ENCODE measurements at regions not wholly inside any gene's neighbourhood (a gene's known extent, or its start where the extent isn't known, plus 50 kb on each side); places are given as distances from the start of the nearest gene placed in this dataset.
"Not testable (repeated sequence)": the region's sequence is repeated elsewhere in the genome, so short reads cannot be mapped to it uniquely, and the experiment has no call there.

GRCh38 chr4:98828801-98829200, 100.1 kb downstream of the EIF4E start:
- H3K36me3 Mint-ChIP-seq (ENCODE audit: low read depth): no peaks in the 10 kb centered on the region
- no peak overlapping the region for H3K27ac Mint-ChIP-seq
- H3K27me3 Mint-ChIP-seq: no peaks in the 10 kb centered on the region

DNA sequence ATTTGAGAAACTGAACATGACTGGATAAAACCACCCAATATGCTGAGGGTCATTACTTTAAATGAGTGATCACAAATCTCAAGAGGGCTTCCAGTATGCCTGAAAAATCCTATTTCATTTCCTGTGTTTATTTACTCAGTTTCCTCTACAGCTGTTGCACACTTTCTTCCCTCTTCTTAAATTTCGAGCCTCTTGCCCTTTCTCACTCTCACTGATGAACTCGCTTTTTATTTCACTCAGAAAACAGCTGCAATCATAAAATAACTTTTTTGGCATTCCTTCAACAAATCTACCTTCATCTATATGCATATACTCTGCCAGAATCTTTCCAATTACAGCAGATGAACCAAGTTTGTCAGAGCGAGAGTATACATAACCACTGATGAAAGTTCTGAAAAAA, 101.3 kb downstream of the EIF4E start:
- H3K27ac Mint-ChIP-seq: no peak overlapping the region
- H3K9me3 Mint-ChIP-seq: no peaks in the 10 kb centered on the region
- H3K27me3 Mint-ChIP-seq: no peaks in the 10 kb centered on the region
- no peaks in the 10 kb centered on the region for H3K36me3 Mint-ChIP-seq (ENCODE audit: low read depth)
- H3K4me1 Mint-ChIP-seq (ENCODE audit: low read depth): no peaks in the 10 kb centered on the region
- H3K4me3 Mint-ChIP-seq: no peak overlapping the region

More at GRCh38 chr4:98828801-98829200, 100.1 kb downstream of the EIF4E start:
- Mint-ChIP-seq H3K4me3 (no peak overlapping the region), H3K4me1 (ENCODE audit: low read depth) (no peaks in the 10 kb centered on the region), H3K9me3 (no peaks in the 10 kb centered on the region)

GRCh38 chr4:98822144-98822543, 106.8 kb downstream of the EIF4E start:
- H3K4me3 Mint-ChIP-seq: no peak overlapping the region
- H3K27me3 Mint-ChIP-seq: no peaks in the 10 kb centered on the region
- no peak overlapping the region for H3K27ac Mint-ChIP-seq
- H3K4me1 Mint-ChIP-seq (ENCODE audit: low read depth): no peaks in the 10 kb centered on the region
- no peaks in the 10 kb centered on the region for H3K36me3 Mint-ChIP-seq (ENCODE audit: low read depth)
- H3K9me3 Mint-ChIP-seq: no peaks in the 10 kb centered on the region

GRCh38 chr4:98818116-98818515, 110.8 kb downstream of the EIF4E start:
- H3K27ac Mint-ChIP-seq: not testable (repeated sequence)

GRCh38 chr4:98816816-98817215, 112.1 kb downstream of the EIF4E start:
- H3K9me3 Mint-ChIP-seq: peaks cover 6% of the 10 kb centered on the region
- no peak overlapping the region for H3K4me3 Mint-ChIP-seq
- no peaks in the 10 kb centered on the region for H3K4me1 Mint-ChIP-seq (ENCODE audit: low read depth)
- peaks cover 6% of the 10 kb centered on the region for H3K27me3 Mint-ChIP-seq
- no peaks in the 10 kb centered on the region for H3K36me3 Mint-ChIP-seq (ENCODE audit: low read depth)
- no peak overlapping the region for H3K27ac Mint-ChIP-seq

More at GRCh38 chr4:98818116-98818515, 110.8 kb downstream of the EIF4E start:
- H3K36me3 Mint-ChIP-seq (ENCODE audit: low read depth); H3K4me3 Mint-ChIP-seq; H3K27me3 Mint-ChIP-seq; H3K4me1 Mint-ChIP-seq (ENCODE audit: low read depth); H3K9me3 Mint-ChIP-seq: not testable (repeated sequence)

DNA sequence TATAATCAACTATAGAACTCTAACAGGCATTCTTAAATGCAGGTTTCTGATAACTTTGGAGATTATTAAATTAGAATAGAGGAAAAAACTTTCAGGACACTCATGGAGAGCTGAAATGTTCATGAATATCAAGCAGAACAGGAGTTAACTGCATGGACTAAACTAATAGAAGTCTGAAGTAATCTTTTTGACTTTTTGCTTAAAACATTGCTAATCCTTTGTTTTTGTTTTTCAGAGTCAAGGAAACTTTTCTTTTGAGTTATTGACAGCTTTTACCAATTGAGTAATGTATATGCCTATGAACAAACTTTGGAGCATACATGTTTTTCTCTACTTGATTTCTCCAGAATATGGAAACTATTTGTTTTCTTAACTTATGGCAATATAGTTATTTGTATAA, 112.5 kb downstream of the EIF4E start:
- H3K27me3 Mint-ChIP-seq: peaks cover 6% of the 10 kb centered on the region
- peaks cover 6% of the 10 kb centered on the region for H3K9me3 Mint-ChIP-seq
- H3K27ac Mint-ChIP-seq: no peak overlapping the region
- H3K4me1 Mint-ChIP-seq (ENCODE audit: low read depth): no peaks in the 10 kb centered on the region
- no peak overlapping the region for H3K4me3 Mint-ChIP-seq
- no peaks in the 10 kb centered on the region for H3K36me3 Mint-ChIP-seq (ENCODE audit: low read depth)

- Mint-ChIP-seq H3K36me3 (ENCODE audit: low read depth) (no peaks in the 10 kb centered on the region), H3K27me3 (peaks cover 3% of the 10 kb centered on the region), H3K27ac (peak overlapping the region; percentile 69), H3K4me1 (ENCODE audit: low read depth) (peaks cover 22% of the 10 kb centered on the region), H3K9me3 (no peaks in the 10 kb centered on the region), H3K4me3 (no peak overlapping the region)
Measured at GRCh38 chr4:98804403-98804802, 124.5 kb downstream of the EIF4E start.

- no peak overlapping the region for H3K27ac Mint-ChIP-seq
- H3K4me1 Mint-ChIP-seq (ENCODE audit: low read depth): peaks cover 22% of the 10 kb centered on the region
- peaks cover 3% of the 10 kb centered on the region for H3K27me3 Mint-ChIP-seq
- no peaks in the 10 kb centered on the region for H3K36me3 Mint-ChIP-seq (ENCODE audit: low read depth)
- H3K9me3 Mint-ChIP-seq: no peaks in the 10 kb centered on the region
- no peak overlapping the region for H3K4me3 Mint-ChIP-seq
Measured at GRCh38 chr4:98803251-98803650, 125.7 kb downstream of the EIF4E start.

- Mint-ChIP-seq H3K27ac (no peak overlapping the region), H3K9me3 (no peaks in the 10 kb centered on the region), H3K4me1 (ENCODE audit: low read depth) (peaks cover 22% of the 10 kb centered on the region), H3K4me3 (no peak overlapping the region), H3K27me3 (peaks cover 3% of the 10 kb centered on the region), H3K36me3 (ENCODE audit: low read depth) (no peaks in the 10 kb centered on the region)
Measured at GRCh38 chr4:98802770-98803198, 126.1 kb downstream of the EIF4E start.

GRCh38 chr4:98801259-98801725, 127.6 kb downstream of the EIF4E start:
- peaks cover 3% of the 10 kb centered on the region for H3K27me3 Mint-ChIP-seq
- no peak overlapping the region for H3K27ac Mint-ChIP-seq
- H3K9me3 Mint-ChIP-seq: no peaks in the 10 kb centered on the region
- H3K4me1 Mint-ChIP-seq (ENCODE audit: low read depth): peaks cover 22% of the 10 kb centered on the region
- H3K36me3 Mint-ChIP-seq (ENCODE audit: low read depth): no peaks in the 10 kb centered on the region
- H3K4me3 Mint-ChIP-seq: no peak overlapping the region

DNA sequence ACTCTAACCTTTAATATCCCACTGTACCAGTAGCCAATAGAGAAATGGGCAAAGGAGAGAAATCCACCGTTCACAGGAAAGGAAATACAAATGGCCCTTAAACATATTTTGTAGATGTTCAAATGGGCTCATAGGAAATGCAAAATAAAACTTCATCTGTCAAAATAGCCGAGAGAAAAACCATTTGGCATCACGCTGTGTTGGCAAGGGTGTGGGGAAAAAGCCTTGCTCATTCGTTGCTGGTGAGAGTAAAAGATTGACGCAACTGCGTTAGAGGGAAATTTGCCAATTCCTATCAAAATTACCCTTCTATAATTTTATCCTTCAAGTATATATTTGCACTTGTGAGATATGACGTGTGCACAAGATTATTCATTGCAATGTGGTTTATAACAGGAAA, 131.9 kb downstream of the EIF4E start:
- H3K36me3 Mint-ChIP-seq (ENCODE audit: low read depth): no peaks in the 10 kb centered on the region
- H3K9me3 Mint-ChIP-seq: no peaks in the 10 kb centered on the region
- H3K4me3 Mint-ChIP-seq: no peak overlapping the region
- no peak overlapping the region for H3K27ac Mint-ChIP-seq
- peaks cover 21% of the 10 kb centered on the region for H3K4me1 Mint-ChIP-seq (ENCODE audit: low read depth)
- H3K27me3 Mint-ChIP-seq: no peaks in the 10 kb centered on the region

DNA sequence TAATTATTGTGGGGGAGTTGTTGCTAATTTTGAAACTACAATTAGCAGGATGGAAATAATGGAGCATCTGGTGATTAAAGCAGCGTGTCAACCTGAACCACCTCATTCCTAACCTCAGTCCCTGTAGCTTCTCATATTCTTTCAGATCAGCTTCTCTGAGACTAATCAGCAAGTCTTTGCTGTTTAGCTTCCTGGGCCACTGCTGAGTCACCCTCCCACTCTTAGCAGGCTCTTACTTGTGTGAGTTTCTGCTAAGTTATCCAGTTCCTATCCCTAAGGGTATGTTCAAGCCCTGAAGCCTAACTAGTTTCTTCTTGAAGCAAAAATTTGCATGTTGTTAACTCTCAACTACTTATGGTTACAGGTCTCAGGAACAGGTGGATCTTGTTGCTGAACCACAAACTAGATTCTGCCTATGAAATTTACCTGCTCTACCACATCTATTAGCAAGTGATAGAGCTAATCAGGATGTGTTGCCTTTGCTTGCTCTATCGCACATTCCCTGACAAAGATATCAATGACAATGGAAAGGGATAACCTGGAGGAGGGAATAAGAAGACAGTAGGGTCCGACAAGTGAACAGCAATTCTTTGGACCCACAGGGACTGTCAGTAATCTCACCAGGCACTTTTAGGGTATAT, 134.2 kb downstream of the EIF4E start:
- Mint-ChIP-seq H3K27me3 (no peaks in the 10 kb centered on the region), H3K4me3 (no peak overlapping the region), H3K27ac (peak overlapping the region; percentile 42), H3K36me3 (ENCODE audit: low read depth) (no peaks in the 10 kb centered on the region), H3K4me1 (ENCODE audit: low read depth) (peaks cover 21% of the 10 kb centered on the region), H3K9me3 (no peaks in the 10 kb centered on the region)

- H3K27me3 Mint-ChIP-seq: no peaks in the 10 kb centered on the region
- H3K4me3 Mint-ChIP-seq: no peak overlapping the region
- no peaks in the 10 kb centered on the region for H3K36me3 Mint-ChIP-seq (ENCODE audit: low read depth)
- no peaks in the 10 kb centered on the region for H3K9me3 Mint-ChIP-seq
- H3K27ac Mint-ChIP-seq: no peak overlapping the region
- peaks cover 21% of the 10 kb centered on the region for H3K4me1 Mint-ChIP-seq (ENCODE audit: low read depth)
Measured at GRCh38 chr4:98793658-98794057, 135.2 kb upstream of the TSPAN5 start.

- H3K4me1 Mint-ChIP-seq (ENCODE audit: low read depth): no peaks in the 10 kb centered on the region
- H3K4me3 Mint-ChIP-seq: no peak overlapping the region
- H3K27me3 Mint-ChIP-seq: no peaks in the 10 kb centered on the region
- no peaks in the 10 kb centered on the region for H3K36me3 Mint-ChIP-seq (ENCODE audit: low read depth)
- no peak overlapping the region for H3K27ac Mint-ChIP-seq
- H3K9me3 Mint-ChIP-seq: no peaks in the 10 kb centered on the region
Measured at GRCh38 chr4:98786866-98787265, 128.5 kb upstream of the TSPAN5 start.

- Mint-ChIP-seq H3K4me1 (ENCODE audit: low read depth) (no peaks in the 10 kb centered on the region), H3K9me3 (no peaks in the 10 kb centered on the region), H3K27me3 (no peaks in the 10 kb centered on the region), H3K27ac (no peak overlapping the region), H3K36me3 (ENCODE audit: low read depth) (no peaks in the 10 kb centered on the region), H3K4me3 (no peak overlapping the region)
Measured at GRCh38 chr4:98784947-98785706, 126.7 kb upstream of the TSPAN5 start.
